22Rv1 (cell line): ENCODE measurements at regions not wholly inside any gene's neighbourhood (a gene's known extent, or its start where the extent isn't known, plus 50 kb on each side); places are given as distances from the start of the nearest gene placed in this dataset.

Experiments used
- ZFX ChIP-seq: fragments of 450-650 bp; IDR thresholded peaks from 2 replicates; pipeline ENCODE4 v1.6.1; 2017; ENCODE audit warnings: antibody characterized with exemption, borderline replicate concordance
- TF ChIP-seq, protein P1 (sequence below): fragments of 450-650 bp; IDR thresholded peaks from 2 replicates; pipeline ENCODE4 v1.5.1; 2017; ENCODE audit warnings: mild to moderate bottlenecking

DNA sequence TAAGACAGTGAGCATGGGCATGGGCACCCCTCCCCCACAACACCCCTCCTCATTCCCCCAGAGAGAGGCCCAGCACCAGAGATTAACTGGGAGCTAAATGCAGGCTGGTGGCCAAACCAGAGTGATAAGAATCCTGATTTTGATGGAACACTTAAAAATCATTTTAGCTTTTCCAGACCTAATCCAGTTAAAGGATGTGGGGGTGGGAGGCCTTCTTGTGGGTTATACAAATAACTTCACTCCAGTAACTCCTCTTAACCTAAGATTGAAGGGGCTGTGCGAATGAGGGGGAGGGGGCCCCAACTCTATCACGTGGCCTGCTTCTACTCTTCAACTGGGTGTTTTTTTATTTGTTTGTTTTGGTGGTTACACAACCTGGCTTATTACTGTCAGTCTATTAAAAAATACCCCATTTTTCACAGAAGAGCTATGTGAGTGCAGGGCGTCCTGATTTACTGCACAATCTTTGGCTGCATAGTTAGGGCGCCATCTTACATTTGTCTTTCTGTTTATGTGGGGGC lies 398.1 kb upstream of the LYPLAL1 start:
- TF ChIP-seq, protein P1, sequence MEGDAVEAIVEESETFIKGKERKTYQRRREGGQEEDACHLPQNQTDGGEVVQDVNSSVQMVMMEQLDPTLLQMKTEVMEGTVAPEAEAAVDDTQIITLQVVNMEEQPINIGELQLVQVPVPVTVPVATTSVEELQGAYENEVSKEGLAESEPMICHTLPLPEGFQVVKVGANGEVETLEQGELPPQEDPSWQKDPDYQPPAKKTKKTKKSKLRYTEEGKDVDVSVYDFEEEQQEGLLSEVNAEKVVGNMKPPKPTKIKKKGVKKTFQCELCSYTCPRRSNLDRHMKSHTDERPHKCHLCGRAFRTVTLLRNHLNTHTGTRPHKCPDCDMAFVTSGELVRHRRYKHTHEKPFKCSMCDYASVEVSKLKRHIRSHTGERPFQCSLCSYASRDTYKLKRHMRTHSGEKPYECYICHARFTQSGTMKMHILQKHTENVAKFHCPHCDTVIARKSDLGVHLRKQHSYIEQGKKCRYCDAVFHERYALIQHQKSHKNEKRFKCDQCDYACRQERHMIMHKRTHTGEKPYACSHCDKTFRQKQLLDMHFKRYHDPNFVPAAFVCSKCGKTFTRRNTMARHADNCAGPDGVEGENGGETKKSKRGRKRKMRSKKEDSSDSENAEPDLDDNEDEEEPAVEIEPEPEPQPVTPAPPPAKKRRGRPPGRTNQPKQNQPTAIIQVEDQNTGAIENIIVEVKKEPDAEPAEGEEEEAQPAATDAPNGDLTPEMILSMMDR: no peak
- no peak for TF ChIP-seq ZFX
